GM19455 (cell line): ENCODE measurements at regions not wholly inside any gene's neighbourhood (a gene's known extent, or its start where the extent isn't known, plus 50 kb on each side); places are given as distances from the start of the nearest gene placed in this dataset.

Experiments used
- ATAC-seq: cut with Tn5 transposase; IDR thresholded peaks from one replicate; pipeline ENCODE4 v1.9.1; 2021; ENCODE audit not compliant: unreplicated experiment

- ATAC-seq = no peak
Observed at GRCh38 chr5:167158588-167158987, 1132.9 kb upstream of the WWC1 start.

GRCh38 chr5:167160388-167160787 lies 1131.1 kb upstream of the WWC1 start:
- no peak for ATAC-seq

- ATAC-seq = no peak
Observed at GRCh38 chr5:167166696-167167095, 1124.7 kb upstream of the WWC1 start.

- ATAC-seq = no peak
Observed at GRCh38 chr5:167167191-167167795, 1124.2 kb upstream of the WWC1 start.

- no peak for ATAC-seq
Observed at GRCh38 chr5:167168971-167169370, 1122.5 kb upstream of the WWC1 start.

- no peak for ATAC-seq
Observed at GRCh38 chr5:167171056-167171455, 1120.4 kb upstream of the WWC1 start.

GRCh38 chr5:167177736-167178135 lies 1113.7 kb upstream of the WWC1 start:
- ATAC-seq = no peak

GRCh38 chr5:167180906-167181305 lies 1110.5 kb upstream of the WWC1 start:
- ATAC-seq = no peak

GRCh38 chr5:167205881-167206280 lies 1085.6 kb upstream of the WWC1 start:
- ATAC-seq = no peak

- no peak for ATAC-seq
Observed at GRCh38 chr5:167207081-167207480, 1084.4 kb upstream of the WWC1 start.

GRCh38 chr5:167208911-167209310 lies 1082.5 kb upstream of the WWC1 start:
- ATAC-seq = no peak

- no peak for ATAC-seq
Observed at GRCh38 chr5:167217097-167217743, 1074.2 kb upstream of the WWC1 start.

- ATAC-seq = no peak
Observed at GRCh38 chr5:167219298-167219697, 1072.1 kb upstream of the WWC1 start.

GRCh38 chr5:167226386-167226785 lies 1065.1 kb upstream of the WWC1 start:
- ATAC-seq = no peak

GRCh38 chr5:167228134-167228533 lies 1063.3 kb upstream of the WWC1 start:
- ATAC-seq = no peak

- ATAC-seq = no peak
Observed at GRCh38 chr5:167229751-167230150, 1061.7 kb upstream of the WWC1 start.

GRCh38 chr5:167230414-167230813 lies 1061.0 kb upstream of the WWC1 start:
- ATAC-seq = no peak

- ATAC-seq = no peak
Observed at GRCh38 chr5:167232675-167233311, 1058.7 kb upstream of the WWC1 start.

GRCh38 chr5:167233507-167234220 lies 1057.8 kb upstream of the WWC1 start:
- no peak for ATAC-seq

GRCh38 chr5:167241436-167242067 lies 1049.9 kb upstream of the WWC1 start:
- no peak for ATAC-seq

- ATAC-seq = no peak
Observed at GRCh38 chr5:167242701-167243100, 1048.7 kb upstream of the WWC1 start.
